SW480 (cell line): ENCODE measurements at regions not wholly inside any gene's neighbourhood (a gene's known extent, or its start where the extent isn't known, plus 50 kb on each side); places are given as distances from the start of the nearest gene placed in this dataset.

Experiments used
- DNase-seq: peaks from one replicate; pipeline ENCODE4 v3.0.0-alpha.2; 2016; ENCODE audit warnings: low spot score

DNA sequence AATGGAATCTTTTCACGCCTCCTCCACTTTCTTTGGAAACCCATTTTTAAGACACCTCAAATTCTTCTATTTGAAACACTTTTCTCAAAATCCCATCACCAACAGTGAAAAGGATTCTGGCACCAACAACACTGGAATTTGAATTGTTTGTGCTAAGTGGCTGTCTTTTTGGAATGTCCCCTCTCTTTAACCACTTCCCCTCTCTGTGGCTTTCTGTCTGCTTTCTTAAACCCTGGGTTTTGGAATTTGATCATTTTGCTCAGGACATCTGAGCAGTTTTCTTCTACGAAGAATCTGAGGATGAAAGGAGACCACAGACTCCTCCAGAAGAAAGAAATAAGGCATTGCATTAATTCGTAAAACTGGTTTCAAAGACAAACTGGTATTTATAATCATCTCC, 89.0 kb downstream of the MXRA5 start:
- no peak for DNase-seq

DNA sequence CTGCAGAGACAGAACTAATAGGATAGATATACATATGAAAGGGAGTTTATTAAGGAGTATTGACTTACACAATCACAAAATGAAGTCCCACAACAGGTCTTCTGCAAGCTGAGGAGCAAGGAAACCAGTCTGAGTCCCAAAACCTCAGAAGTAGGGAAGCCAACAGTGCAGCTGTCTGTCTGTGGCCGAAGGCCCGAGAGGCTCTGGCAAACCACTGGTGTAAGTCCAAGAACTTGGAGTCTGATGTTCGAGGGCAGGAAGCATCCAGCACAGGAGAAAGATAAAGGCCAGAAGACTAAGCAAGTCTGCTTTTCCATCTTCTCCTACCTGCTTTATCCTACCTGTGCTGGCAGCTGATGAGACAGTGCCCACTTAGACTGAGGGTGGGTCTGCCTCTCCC, 89.6 kb downstream of the MXRA5 start:
- no peak for DNase-seq

- no peak for DNase-seq
Observed at GRCh38 chrX:3252744-3253143, 93.7 kb downstream of the MXRA5 start.

GRCh38 chrX:3250966-3251365, 95.5 kb downstream of the MXRA5 start:
- no peak for DNase-seq

- DNase-seq: no peak
Observed at GRCh38 chrX:3244955-3245354, 101.5 kb downstream of the MXRA5 start.

DNA sequence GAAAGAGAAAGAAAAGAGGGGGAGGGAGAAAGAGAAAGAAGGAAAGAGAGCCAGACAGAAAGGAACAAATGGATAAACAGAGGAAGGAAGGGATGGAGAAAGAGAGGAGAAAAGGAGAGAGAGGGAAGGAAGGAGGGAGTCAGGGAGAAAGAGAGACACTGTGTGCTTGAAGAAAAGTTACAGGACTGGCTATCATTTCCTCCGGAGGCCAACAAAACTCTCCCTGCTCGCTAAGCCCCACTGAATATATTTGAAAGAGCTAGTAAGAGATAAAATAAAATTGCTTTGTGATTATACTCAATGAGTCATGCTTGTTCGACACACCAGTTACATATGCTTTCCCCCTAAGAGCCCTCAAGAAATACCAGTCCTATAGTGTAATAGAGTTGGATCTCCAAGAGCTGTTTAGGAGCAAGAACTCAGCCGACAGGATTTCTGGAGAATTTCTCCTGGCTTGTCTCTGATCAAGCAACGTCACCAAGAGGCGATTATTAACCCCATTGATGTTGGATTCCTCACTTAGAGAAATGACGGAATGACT, 102.2 kb downstream of the MXRA5 start:
- DNase-seq: peak; percentile 8

- no peak for DNase-seq
Observed at GRCh38 chrX:3232262-3232923, 114.1 kb downstream of the MXRA5 start.

- DNase-seq: no peak
Observed at GRCh38 chrX:3231766-3232165, 114.7 kb downstream of the MXRA5 start.

DNA sequence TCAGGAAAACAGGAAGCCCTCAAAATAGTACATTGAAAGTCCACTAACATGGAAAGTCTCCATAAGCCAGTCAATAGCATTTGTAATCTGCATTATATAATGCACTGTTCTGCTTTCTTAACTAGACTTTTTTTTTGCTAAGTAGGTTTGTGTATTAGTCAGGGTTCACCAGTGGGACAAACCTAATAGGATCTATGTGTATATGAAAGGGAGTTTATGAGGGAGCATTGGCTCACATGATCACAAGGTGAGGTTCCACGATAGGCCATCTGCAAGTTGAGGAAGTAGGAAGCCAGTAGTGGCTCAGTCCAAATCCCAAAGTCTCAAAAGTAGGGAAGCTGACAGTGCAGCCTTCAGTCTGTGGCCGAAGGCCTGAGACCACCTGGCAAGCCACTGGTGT, 116.0 kb downstream of the MXRA5 start:
- DNase-seq: no peak

DNA sequence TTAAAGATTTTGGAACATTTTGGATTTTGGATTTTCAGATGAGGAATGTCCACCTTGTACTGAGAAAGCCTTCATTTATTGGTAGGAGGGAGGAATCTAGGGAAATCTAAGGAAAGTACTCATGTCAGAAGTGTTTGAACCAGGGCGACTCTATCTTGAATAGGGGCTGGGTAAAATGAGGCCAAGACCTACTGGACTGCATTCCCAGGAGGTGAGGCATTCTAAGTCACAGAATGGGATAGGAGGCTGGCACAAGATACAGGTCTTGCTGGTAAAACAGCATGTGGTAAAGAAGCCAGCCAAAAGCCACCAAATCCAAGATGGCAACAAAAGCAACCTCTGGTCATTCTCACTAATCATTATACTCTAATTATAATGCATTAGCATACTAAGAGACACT, 118.9 kb downstream of the MXRA5 start:
- DNase-seq: no peak

DNA sequence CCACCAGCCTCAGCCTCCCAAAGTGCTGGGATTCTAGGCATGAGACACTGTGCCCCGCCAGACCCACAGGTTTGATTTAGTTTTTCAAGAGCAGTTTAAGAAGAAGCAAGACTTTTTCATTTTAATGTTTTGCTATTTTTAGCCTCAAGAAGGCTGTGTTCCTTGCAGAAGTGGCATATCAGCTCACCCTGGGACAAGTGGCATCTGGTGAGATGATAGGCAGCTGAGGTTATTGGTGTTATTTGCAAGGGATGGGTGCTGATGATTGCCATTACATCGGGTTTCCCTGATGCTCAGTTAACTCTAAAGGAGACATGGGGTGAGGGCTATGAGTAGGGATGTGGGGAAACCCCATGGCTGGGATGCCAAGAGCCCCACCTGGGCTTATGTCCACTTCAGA, 120.4 kb downstream of the MXRA5 start:
- no peak for DNase-seq

GRCh38 chrX:3221643-3222042, 124.8 kb downstream of the MXRA5 start:
- no peak for DNase-seq

GRCh38 chrX:3219667-3220066, 126.8 kb downstream of the MXRA5 start:
- DNase-seq: no peak

DNA sequence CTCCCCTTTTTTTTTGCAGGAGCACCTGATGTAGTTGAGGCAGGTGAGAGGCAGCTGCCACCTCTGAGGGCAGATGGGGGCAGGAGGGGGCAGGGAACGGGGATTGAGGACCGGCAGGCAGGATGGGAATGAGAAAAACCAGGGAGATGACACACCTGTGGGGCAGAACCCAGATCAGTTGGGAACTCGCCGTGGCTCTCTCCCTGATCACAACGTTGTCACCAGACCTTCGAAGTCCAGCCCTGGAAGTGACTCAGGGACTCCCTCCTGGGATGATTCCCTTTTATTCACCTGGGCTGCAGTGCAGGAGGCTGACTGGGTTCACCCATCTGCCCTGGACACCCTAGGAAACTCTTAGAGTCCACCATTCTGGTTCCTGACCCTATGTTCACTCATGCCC, 127.2 kb downstream of the MXRA5 start:
- DNase-seq: no peak

- no peak for DNase-seq
Observed at GRCh38 chrX:3218442-3218841, 128.0 kb downstream of the MXRA5 start.

DNA sequence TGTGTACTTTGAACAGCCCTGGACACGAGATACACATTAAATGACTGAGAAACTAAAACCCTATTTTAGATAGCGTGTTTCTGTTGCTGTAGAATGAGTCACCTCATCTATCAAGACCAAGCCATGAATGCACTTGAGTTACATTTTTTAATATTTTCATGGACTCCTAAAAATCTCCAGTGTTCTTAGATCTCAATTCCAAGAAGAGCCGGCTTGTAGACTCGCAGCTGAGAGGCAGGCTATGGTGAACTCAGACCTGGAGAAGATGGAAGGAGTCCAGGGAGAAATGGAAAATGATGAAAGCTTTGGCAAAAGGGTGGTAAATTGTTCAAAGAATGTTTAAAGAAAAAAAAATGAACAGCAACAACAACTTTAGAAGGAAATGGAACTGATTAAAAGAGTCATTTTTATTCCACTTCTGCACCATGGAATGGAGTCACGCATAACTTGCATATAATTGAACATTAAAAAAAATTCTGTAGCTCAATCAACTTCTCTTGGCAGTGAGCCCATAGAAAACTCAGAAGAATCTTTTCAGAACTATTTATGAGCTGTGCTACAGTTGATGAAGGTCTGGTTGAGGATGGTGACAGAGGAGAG, 129.8 kb downstream of the MXRA5 start:
- DNase-seq: no peak

- DNase-seq: no peak
Observed at GRCh38 chrX:3215249-3215648, 131.2 kb downstream of the MXRA5 start.

GRCh38 chrX:3206314-3206713, 140.1 kb downstream of the MXRA5 start:
- no peak for DNase-seq

- no peak for DNase-seq
Observed at GRCh38 chrX:3204606-3205005, 141.8 kb downstream of the MXRA5 start.

- no peak for DNase-seq
Observed at GRCh38 chrX:3195845-3196244, 150.6 kb downstream of the MXRA5 start.

DNA sequence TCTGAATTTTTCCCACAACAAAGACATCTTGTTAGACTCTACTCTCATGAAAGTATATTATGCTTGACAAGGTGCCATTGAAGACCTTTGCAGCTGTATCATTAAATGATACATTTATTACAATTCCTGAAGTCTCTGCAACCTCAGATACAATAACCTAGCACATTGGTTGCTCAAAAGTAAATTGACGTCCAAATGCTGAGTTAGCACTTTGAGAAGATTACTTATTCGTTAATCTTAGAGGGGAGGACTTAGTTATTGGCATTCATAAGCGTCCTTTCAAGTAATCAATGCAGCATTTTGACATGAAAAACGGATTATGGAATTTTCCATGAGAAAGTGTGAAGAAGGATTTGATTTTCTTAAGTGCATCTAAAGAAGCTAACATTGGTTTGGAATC, 151.6 kb downstream of the ARSF start:
- DNase-seq: no peak

DNA sequence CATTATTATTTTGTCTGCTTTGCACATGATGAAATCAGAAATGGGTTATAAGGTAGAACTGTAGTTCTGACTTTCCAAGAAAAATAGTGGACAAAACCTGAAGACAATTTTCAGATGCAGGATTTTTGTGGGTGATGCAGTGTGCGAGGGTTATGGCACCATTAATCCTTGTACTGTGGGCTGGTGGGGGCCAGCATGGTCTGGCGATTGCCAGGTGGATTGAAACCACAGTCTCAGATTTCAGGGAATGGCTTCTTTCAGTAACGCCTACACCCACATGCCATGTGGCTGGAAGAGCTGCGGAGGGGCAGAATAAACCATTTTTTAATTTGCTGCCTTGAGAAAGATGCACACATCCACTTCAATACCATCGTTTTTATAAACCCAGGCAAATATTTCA, 150.5 kb downstream of the ARSF start:
- no peak for DNase-seq

DNA sequence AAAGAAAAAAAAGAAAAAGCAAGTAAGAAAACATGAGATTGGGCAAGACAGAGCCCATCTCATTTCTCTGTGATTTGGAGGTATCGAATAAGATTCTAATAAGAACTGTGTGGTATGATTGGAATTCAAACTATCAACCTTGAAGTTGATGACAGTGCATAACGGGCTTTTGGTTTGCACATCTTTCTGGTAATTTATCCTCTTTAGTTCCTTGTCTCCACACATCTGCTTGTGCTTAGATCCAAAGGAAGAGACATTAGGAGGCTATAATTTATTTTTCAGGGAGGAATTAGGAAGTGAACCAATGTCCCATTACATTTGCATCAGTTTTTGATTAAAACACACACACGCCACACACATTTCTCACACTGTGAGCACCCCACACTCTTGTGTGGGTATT, 149.9 kb downstream of the ARSF start:
- no peak for DNase-seq
